ENCODE measurements at regions not wholly inside any gene's neighbourhood (a gene's known extent, or its start where the extent isn't known, plus 50 kb on each side); places are given as distances from the start of the nearest gene placed in this dataset.

- no peak for DNase-seq (ENCODE audit: low spot score)
These were observed 601.1 kb upstream of the PIK3C3 start for GRCh38 chr18:41353777-41354528.

DNA sequence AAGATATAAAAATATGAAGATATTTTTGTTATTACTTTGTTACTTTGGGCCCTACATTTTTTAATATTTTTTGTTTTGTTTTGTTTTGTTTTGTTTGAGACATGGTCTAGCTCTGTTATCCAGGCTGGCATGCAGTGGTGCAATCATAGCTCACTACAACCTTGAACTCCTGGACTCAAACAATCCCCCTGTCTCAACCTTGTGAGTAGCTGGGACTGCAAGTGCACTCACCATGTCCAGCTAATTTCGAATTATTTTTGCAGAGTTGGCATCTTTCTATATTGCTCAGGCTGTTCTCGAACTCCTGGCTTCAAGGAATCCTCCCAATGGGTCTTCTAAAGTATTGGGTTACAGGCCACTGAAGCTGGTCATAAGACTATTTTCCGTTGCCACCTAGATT is 603.6 kb upstream of the PIK3C3 start:
- no peak for DNase-seq (ENCODE audit: low spot score)

- no peak for DNase-seq (ENCODE audit: low spot score)
These were observed 608.0 kb upstream of the PIK3C3 start for GRCh38 chr18:41347057-41347456.

DNA sequence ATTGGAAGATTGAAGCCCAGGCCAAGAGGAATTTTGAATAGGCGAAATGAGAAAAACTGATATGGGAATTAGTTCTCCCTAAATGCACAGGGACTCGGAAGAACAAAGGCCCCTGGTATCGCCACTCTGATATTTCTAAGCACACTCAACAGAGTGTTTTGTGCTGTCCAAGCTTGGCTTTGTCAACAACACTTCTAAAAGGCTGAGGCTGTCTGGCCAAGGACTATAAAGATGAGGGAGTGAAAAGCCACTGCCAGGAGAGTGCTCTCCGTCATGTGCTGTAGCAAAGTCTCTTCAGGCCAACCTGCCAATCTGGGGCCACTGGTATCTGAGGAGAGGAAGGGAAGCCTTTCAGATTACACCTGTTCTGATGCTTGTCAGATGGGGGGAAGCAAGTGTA is 611.2 kb upstream of the PIK3C3 start:
- no peak for DNase-seq (ENCODE audit: low spot score)

GRCh38 chr18:41338341-41338740 is 616.7 kb upstream of the PIK3C3 start:
- DNase-seq (ENCODE audit: low spot score): no peak

GRCh38 chr18:41331661-41332060 is 623.4 kb upstream of the PIK3C3 start:
- DNase-seq (ENCODE audit: low spot score): no peak

DNA sequence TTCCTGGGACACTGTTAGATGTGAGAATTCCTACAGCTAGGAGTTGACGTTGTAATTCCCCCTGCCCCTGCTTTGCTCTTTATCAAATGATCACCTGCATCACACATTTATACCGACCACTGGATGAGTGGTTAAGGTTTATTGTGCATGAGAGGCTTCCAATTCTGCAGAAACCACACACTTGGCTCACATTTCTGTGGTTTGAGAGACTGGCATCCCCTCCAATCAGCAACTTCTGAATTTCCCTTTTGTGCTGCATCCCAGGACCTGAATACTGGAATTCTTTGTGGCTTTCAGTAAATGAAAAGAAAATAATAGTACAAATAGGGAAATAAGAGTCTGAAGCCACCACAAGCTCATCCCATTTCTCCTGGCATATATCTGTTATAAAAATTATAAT is 628.7 kb upstream of the PIK3C3 start:
- no peak for DNase-seq (ENCODE audit: low spot score)

DNA sequence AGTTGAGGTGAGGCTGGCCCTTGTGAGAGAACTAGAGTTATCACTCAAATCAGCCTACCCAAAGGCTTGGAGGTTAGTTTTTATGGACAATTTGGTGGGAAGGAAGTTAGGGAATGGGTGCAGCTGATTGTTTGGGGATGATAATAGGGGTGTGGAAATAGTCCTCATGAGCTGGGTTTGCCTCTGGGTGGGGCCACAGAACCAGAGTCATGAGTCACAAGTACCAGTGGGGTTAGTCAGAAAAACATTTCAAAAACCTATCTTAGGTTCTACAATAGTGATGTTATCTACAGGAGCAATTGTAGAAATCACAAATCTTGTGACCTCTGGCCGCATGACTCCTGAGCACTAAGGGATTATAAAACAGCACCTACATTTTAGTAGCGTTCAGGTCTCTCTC is 630.1 kb upstream of the PIK3C3 start:
- no peak for DNase-seq (ENCODE audit: low spot score)

GRCh38 chr18:41324020-41324791 is 630.8 kb upstream of the PIK3C3 start:
- no peak for DNase-seq (ENCODE audit: low spot score)

DNA sequence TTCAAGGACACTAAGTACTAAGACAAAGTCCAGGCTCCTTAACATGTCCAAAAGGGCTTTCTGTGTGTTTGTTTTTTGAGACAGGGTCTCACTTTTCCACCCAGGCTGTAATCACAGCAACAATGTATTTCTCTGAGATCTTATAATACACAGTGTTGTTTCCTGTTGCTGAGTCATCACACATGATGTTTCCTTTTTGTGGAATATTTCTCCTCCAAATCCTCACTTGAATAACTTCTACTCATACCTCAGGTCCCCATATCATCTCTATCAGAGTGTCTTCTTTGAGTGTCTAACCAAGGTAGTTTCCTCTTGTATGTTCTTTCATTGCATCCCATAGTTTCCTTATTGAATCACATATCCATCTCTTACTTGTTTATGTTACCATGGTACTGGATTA is 632.0 kb upstream of the PIK3C3 start:
- no peak for DNase-seq (ENCODE audit: low spot score)

DNA sequence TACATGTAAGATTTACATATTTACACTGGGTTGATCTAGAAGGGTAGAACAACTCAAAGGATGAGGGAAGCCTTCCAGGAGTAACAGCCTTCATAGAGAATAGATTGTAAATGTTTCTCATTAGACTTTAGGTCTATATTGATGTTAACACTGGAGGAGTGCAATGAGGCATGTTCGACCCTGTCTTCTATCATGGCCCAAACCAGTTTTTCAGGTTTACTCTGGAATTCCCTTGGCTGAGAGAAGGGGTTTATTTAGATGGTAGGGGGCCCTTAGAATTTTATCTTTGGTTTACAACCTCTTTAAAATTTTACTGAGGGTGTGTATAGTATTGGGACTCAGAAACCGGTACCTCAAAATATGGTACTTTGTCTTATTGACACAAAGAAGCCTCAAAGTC is 634.9 kb upstream of the PIK3C3 start:
- no peak for DNase-seq (ENCODE audit: low spot score)

GRCh38 chr18:41315134-41315533 is 639.9 kb upstream of the PIK3C3 start:
- DNase-seq (ENCODE audit: low spot score): no peak

DNA sequence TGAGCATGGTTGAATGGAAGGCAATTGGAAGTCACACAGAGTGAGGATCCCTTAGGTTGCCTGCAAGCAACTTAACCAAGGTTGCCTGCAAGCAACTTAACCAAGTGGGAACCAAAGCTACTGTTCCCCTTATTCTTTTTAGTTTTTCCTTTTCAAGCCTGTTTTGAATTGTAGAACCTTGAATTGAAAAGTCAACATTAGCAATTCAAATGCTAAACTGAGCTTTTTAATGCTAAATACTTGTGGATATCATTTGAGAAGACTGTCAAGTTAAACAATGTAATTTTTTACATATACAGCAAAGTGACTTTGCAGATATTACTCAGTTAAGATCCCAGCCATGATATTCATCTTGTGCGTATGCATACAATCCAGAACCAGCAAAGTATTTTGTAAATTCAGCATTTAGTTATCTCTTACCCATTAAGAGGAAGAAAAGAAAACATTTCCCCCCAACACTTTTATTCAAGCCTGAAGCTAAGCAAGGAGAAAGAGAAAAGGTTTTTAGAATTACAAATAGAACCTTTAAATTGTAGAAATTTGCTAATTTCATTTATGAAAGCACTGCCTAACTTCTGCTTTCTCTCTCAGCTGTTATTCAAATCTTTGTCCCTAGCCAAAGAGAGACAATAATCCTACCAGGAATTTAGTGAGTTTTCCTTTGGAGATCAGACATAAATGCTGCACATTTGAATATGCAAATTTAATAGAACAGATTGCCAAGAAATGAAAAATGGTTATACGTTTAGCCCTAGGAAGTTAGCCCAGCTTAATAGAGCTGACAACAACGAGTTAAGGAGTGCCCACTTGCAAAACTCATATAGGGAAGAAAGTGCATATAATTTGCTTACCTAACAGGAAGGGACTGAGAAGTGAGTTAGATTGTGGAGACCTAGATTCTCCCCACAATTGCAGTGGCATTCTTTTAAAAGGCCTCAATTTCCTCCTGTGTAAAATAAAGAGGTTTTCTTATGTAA is 643.2 kb upstream of the PIK3C3 start:
- no peak for DNase-seq (ENCODE audit: low spot score)

DNA sequence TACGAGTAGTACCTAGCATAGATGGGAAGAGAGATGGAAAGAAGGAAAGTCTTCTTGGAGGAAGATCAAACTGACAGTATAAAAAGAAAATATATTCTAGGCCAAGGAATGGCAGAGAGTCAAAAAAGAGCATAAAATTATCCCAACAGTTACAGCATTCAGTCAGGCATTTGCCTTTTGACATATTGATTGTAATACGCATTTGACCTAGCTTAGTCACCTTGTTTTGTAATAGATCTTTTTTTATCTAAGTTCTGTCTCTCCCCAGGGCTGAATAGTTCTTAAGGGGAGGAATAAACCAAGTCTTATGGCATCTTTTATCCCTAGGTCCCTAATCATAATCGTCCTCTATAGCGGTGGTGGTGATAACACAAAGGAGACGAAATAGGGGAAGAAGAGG is 657.3 kb upstream of the PIK3C3 start:
- DNase-seq (ENCODE audit: low spot score): no peak

- no peak for DNase-seq (ENCODE audit: low spot score)
These were observed 685.7 kb upstream of the PIK3C3 start for GRCh38 chr18:41269294-41269693.

DNA sequence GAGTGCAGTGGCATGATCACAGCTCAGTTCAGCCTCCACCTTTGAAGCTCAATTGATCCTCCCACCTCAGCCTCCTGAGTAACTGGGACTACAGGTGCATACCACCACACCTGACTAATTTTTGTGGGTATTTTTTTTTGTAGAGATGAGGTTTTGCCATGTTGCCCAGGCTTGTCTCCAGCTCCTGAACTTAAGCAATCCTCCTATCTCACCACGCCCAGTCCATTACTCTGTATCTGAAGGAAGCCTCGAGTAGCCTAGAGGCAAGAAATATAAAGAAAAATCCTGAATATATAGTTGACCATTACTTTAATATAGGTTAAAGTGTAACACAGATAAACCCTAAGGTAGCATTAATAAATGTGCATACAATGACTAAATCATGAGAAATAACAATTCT is 686.8 kb upstream of the PIK3C3 start:
- no peak for DNase-seq (ENCODE audit: low spot score)

- DNase-seq (ENCODE audit: low spot score): no peak
These were observed 688.4 kb upstream of the PIK3C3 start for GRCh38 chr18:41266616-41267015.

DNA sequence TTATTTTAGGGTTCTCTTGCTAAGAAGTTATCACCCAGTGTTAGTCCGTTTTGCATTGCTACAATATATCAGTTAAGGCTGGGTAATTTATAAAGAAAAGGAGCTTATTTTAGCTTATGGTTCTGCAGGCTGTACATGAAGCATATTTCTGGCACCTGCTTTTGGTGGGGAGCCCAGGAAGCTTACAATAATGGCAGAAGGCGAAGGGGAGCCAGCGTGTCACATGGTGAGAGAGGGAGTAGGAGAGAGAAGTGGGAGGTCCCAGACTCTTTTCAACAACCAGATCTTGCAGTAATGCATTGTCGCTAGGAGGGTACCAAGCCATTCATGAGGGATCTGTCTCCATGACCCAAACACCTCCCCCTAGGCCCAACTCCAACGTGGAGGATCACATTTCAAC is 688.8 kb upstream of the PIK3C3 start:
- DNase-seq (ENCODE audit: low spot score): no peak

DNA sequence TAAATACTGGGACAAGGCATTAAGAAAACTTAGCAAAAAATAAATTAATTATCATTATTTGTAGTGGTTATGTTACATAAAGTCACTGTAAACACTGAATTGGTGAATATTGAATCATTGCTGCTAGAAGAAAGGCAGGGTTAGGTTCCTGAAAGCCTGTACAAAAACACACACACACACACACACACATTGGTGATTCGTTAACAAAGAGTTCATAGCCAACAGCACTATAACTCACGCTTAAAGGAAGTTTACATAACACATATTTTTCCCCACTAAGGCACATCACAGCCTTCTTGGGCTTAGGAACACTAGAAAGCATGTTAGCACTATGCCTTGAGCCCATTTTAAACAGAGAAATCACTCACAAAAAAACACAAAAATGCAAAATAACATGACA is 690.0 kb upstream of the PIK3C3 start:
- no peak for DNase-seq (ENCODE audit: low spot score)

- no peak for DNase-seq (ENCODE audit: low spot score)
These were observed 691.1 kb upstream of the PIK3C3 start for GRCh38 chr18:41263956-41264355.

GRCh38 chr18:41262688-41263087 is 692.3 kb upstream of the PIK3C3 start:
- no peak for DNase-seq (ENCODE audit: low spot score)

GRCh38 chr18:41244591-41245037 is 710.4 kb upstream of the PIK3C3 start:
- no peak for DNase-seq (ENCODE audit: low spot score)
